Smooth muscle cell (in vitro differentiated cells): ENCODE measurements at regions not wholly inside any gene's neighbourhood (a gene's known extent, or its start where the extent isn't known, plus 50 kb on each side); places are given as distances from the start of the nearest gene placed in this dataset.

Source experiments
- DNase-seq: peaks from one replicate; lab custom pipeline; 2025; ENCODE audit not compliant: unreplicated experiment; lab: John Stamatoyannopoulos, UW
- H2AFZ ChIP-seq: fragments of 200-600 bp; sonication (generic); 2 replicates; pipeline ENCODE4 v1.6.0; 2016; ENCODE audit warnings: antibody characterized with exemption, low read depth, mild to moderate bottlenecking
- H3F3A ChIP-seq: fragments of 200-600 bp; sonication (generic); 2 replicates; pipeline ENCODE4 v1.6.0; 2017; ENCODE audit warnings: antibody characterized with exemption, low read depth
- H3K27ac ChIP-seq: fragments of 200-600 bp; sonication (generic); 2 replicates; pipeline ENCODE4 v1.5.1; 2016; ENCODE audit warnings: low read depth, mild to moderate bottlenecking
- H3K27me3 ChIP-seq: fragments of 200-600 bp; sonication (generic); 2 replicates; pipeline ENCODE4 v1.6.1; 2016; ENCODE audit warnings: low read depth, mild to moderate bottlenecking
- H3K36me3 ChIP-seq: fragments of 200-600 bp; sonication (generic); 2 replicates; pipeline ENCODE4 v1.5.1; 2016; ENCODE audit warnings: low read depth
- H3K4me1 ChIP-seq: fragments of 200-600 bp; sonication (generic); 2 replicates; pipeline ENCODE4 v1.5.1; 2016; ENCODE audit warnings: low read depth
- H3K4me2 ChIP-seq: fragments of 200-600 bp; sonication (generic); 2 replicates; pipeline ENCODE4 v1.6.0; 2016; ENCODE audit warnings: mild to moderate bottlenecking
- H3K4me3 ChIP-seq: fragments of 200-600 bp; sonication (generic); 2 replicates; pipeline ENCODE4 v1.5.1; 2016; ENCODE audit warnings: mild to moderate bottlenecking
- H3K79me2 ChIP-seq: fragments of 200-600 bp; sonication (generic); 2 replicates; pipeline ENCODE4 v1.6.0; 2016; ENCODE audit warnings: low read depth, mild to moderate bottlenecking
- H3K9ac ChIP-seq: fragments of 200-600 bp; sonication (generic); 2 replicates; pipeline ENCODE4 v1.6.0; 2016; ENCODE audit warnings: low read depth
- H3K9me3 ChIP-seq: fragments of 200-600 bp; sonication (generic); replicated peaks from 2 replicates; pipeline ENCODE4 v1.5.1; 2016; ENCODE audit warnings: low read depth
- H4K20me1 ChIP-seq: fragments of 200-600 bp; sonication (generic); 2 replicates; pipeline ENCODE4 v1.6.0; 2016; ENCODE audit warnings: low read depth
- WGBS: methylation state at CpG from one replicate; pipeline ENCODE4 v1.1.7; 2016; ENCODE audit warnings: low lambda C conversion rate; 5-methylcytosine and 5-hydroxymethylcytosine counted together
- TF ChIP-seq, protein P1 (sequence below): fragments of 200-600 bp; sonication (generic); IDR thresholded peaks from 2 replicates; pipeline ENCODE4 v1.5.1; 2017; ENCODE audit warnings: borderline replicate concordance, mild to moderate bottlenecking, antibody characterized with exemption; ENCODE audit not compliant: insufficient read depth, poor library complexity, severe bottlenecking

GRCh38 chr7:32264702-32265284, 194.6 kb upstream of the PDE1C start:
- no peak for DNase-seq
- H3K4me3 ChIP-seq: no peak overlapping the region
- H3K9ac ChIP-seq: no peak overlapping the region
- H3F3A ChIP-seq: no peaks in the 10 kb centered on the region
- H3K4me2 ChIP-seq: no peak overlapping the region
- TF ChIP-seq, protein P1, sequence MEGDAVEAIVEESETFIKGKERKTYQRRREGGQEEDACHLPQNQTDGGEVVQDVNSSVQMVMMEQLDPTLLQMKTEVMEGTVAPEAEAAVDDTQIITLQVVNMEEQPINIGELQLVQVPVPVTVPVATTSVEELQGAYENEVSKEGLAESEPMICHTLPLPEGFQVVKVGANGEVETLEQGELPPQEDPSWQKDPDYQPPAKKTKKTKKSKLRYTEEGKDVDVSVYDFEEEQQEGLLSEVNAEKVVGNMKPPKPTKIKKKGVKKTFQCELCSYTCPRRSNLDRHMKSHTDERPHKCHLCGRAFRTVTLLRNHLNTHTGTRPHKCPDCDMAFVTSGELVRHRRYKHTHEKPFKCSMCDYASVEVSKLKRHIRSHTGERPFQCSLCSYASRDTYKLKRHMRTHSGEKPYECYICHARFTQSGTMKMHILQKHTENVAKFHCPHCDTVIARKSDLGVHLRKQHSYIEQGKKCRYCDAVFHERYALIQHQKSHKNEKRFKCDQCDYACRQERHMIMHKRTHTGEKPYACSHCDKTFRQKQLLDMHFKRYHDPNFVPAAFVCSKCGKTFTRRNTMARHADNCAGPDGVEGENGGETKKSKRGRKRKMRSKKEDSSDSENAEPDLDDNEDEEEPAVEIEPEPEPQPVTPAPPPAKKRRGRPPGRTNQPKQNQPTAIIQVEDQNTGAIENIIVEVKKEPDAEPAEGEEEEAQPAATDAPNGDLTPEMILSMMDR: no peak
- H3K4me1 ChIP-seq: no peaks in the 10 kb centered on the region
- H3K27me3 ChIP-seq: no peaks in the 10 kb centered on the region
- no peak overlapping the region for H2AFZ ChIP-seq
- H3K36me3 ChIP-seq: no peaks in the 10 kb centered on the region
- no peaks in the 10 kb centered on the region for H3K79me2 ChIP-seq
- no peaks in the 10 kb centered on the region for H4K20me1 ChIP-seq
- WGBS: 87% methylated on average over 2 of the region's 2 CpGs
- no peak overlapping the region for H3K27ac ChIP-seq
- no peaks in the 10 kb centered on the region for H3K9me3 ChIP-seq

- Histone ChIP-seq H3K79me2 (no peaks in the 10 kb centered on the region), H3K27me3 (no peaks in the 10 kb centered on the region), H4K20me1 (no peaks in the 10 kb centered on the region), H3K4me3 (no peak overlapping the region), H3K27ac (no peak overlapping the region), H3K4me1 (no peaks in the 10 kb centered on the region), H3K4me2 (no peak overlapping the region), H3K36me3 (no peaks in the 10 kb centered on the region), H3F3A (no peaks in the 10 kb centered on the region), H3K9ac (no peak overlapping the region), H2AFZ (no peak overlapping the region), H3K9me3 (no peaks in the 10 kb centered on the region)
- no peak for DNase-seq
- TF ChIP-seq, protein P1: no peak
These were observed 193.4 kb upstream of the PDE1C start for GRCh38 chr7:32263611-32264010.

DNA sequence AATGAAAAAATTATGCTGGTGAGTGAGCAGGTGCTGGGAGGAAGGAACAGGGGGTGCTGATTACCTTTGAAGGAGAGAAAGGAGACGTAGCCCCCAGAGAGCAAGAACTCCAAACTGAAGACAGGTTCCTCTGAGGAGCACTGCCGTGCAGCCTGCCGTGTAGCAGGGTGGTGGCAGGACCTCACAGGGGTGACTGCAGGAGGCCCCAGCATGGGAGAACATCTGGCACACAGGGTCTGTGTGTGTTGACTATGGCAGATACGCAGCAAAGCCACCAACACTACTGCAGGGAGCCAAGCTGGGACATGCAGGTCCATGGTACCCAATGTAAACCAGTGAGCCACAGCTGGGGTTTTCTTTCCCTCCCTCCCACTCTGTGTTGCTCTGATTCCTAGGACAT, 192.1 kb upstream of the PDE1C start:
- H2AFZ ChIP-seq: no peak overlapping the region
- H4K20me1 ChIP-seq: no peaks in the 10 kb centered on the region
- H3K27me3 ChIP-seq: no peaks in the 10 kb centered on the region
- no peaks in the 10 kb centered on the region for H3K79me2 ChIP-seq
- no peak overlapping the region for H3K4me3 ChIP-seq
- TF ChIP-seq, protein P1: no peak
- no peak for DNase-seq
- H3K27ac ChIP-seq: no peak overlapping the region
- no peaks in the 10 kb centered on the region for H3F3A ChIP-seq
- no peaks in the 10 kb centered on the region for H3K4me1 ChIP-seq
- H3K36me3 ChIP-seq: no peaks in the 10 kb centered on the region
- 93% methylated on average over 4 of the region's 4 CpGs for whole genome bisulfite sequencing
- H3K9ac ChIP-seq: no peak overlapping the region
- H3K9me3 ChIP-seq: no peaks in the 10 kb centered on the region
- no peak overlapping the region for H3K4me2 ChIP-seq

- Histone ChIP-seq H3K9ac (no peak overlapping the region), H3F3A (no peaks in the 10 kb centered on the region), H3K4me2 (no peak overlapping the region), H2AFZ (no peak overlapping the region), H3K27me3 (no peaks in the 10 kb centered on the region), H3K79me2 (no peaks in the 10 kb centered on the region), H3K27ac (no peak overlapping the region), H4K20me1 (no peaks in the 10 kb centered on the region), H3K9me3 (no peaks in the 10 kb centered on the region), H3K4me3 (no peak overlapping the region), H3K4me1 (no peaks in the 10 kb centered on the region), H3K36me3 (no peaks in the 10 kb centered on the region)
- TF ChIP-seq, protein P1: no peak
- WGBS: 94% methylated on average over 12 of the region's 12 CpGs
- DNase-seq: no peak
These were observed 189.9 kb upstream of the PDE1C start for GRCh38 chr7:32259931-32260596.
